ENCODE measurements at regions not wholly inside any gene's neighbourhood (a gene's known extent, or its start where the extent isn't known, plus 50 kb on each side); places are given as distances from the start of the nearest gene placed in this dataset.

DNA sequence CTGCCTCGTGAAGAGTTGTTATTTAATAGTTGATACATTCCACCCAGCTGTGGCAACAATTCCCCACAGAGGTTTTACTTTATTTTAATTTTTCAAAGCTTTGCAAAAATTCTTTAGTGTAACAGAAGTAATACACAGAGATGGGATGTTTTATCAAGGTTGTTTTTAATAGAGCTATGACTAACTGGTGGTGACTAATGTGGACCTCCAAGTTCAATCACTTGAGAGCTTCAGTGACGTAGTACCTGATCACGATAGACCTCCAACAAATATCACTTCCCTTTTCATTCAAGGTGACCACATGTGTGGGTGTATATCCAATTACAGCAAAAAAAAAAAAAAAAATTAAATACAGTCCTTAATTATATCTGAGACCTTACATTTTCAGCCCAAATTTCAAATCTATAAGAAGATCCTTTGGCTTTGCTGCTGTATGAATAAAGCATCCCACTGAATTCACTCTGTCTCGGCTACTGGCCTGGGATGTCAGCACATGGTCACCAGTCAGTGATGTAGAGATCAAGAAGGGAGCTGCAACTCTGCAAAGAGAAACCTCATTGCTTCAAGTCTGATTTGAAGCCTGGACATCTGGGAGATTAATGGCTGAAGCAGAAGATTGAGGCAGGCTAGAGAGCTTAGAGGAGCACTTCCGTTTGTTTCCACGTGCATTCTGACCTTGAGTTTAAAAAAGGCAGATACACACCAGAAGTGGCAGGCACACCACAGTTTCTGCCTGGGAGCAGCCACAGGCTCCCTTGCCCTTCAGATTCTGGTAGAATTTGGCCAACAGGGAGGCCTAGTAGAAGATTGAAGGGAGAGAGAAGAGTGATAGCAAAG lies 345.9 kb upstream of the NOCT start:
- Histone ChIP-seq H3K36me3 (ENCODE audit: insufficient read depth, low read length) (no peaks in the 10 kb centered on the region), H3K27ac (ENCODE audit: low read depth in 1 of 2, low read length in 2 of 2) (no peak overlapping the region), H3K9me3 (ENCODE audit: control insufficient read depth in 1 of 2, insufficient read depth in 1 of 2, low read length in 2 of 2) (no peaks in the 10 kb centered on the region), H3K4me3 (ENCODE audit: low read length) (no peak overlapping the region), H3K4me1 (ENCODE audit: insufficient read depth, low read length) (no peaks in the 10 kb centered on the region), H3K27me3 (ENCODE audit: control insufficient read depth in 1 of 2, insufficient read depth in 2 of 2, low read length in 2 of 2) (peaks cover 0 to 2% of the 10 kb centered on the region in 2 experiments)
- ATAC-seq (ENCODE audit: poor library complexity) (no peak), DNase-seq (no peak)
- no peaks in the 10 kb centered on the region for H3K9me3 Mint-ChIP-seq
- no peaks in the 10 kb centered on the region for H3K36me3 Mint-ChIP-seq (ENCODE audit: low read depth)
- H3K27me3 Mint-ChIP-seq = peaks cover 4% of the 10 kb centered on the region
- intact Hi-C loops (cut with DNase I, micrococcal nuclease) = no loop called here
- H3K4me3 Mint-ChIP-seq = no peak overlapping the region
- TF ChIP-seq, protein P1, sequence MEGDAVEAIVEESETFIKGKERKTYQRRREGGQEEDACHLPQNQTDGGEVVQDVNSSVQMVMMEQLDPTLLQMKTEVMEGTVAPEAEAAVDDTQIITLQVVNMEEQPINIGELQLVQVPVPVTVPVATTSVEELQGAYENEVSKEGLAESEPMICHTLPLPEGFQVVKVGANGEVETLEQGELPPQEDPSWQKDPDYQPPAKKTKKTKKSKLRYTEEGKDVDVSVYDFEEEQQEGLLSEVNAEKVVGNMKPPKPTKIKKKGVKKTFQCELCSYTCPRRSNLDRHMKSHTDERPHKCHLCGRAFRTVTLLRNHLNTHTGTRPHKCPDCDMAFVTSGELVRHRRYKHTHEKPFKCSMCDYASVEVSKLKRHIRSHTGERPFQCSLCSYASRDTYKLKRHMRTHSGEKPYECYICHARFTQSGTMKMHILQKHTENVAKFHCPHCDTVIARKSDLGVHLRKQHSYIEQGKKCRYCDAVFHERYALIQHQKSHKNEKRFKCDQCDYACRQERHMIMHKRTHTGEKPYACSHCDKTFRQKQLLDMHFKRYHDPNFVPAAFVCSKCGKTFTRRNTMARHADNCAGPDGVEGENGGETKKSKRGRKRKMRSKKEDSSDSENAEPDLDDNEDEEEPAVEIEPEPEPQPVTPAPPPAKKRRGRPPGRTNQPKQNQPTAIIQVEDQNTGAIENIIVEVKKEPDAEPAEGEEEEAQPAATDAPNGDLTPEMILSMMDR (IDR thresholded peaks at IDR 0.05) = no peak
- POLR2A ChIA-PET = no interaction called here
- H3K4me1 Mint-ChIP-seq (ENCODE audit: low read depth) = no peaks in the 10 kb centered on the region
- CTCF ChIA-PET = no interaction called here
- no peak overlapping the region for H3K27ac Mint-ChIP-seq

DNA sequence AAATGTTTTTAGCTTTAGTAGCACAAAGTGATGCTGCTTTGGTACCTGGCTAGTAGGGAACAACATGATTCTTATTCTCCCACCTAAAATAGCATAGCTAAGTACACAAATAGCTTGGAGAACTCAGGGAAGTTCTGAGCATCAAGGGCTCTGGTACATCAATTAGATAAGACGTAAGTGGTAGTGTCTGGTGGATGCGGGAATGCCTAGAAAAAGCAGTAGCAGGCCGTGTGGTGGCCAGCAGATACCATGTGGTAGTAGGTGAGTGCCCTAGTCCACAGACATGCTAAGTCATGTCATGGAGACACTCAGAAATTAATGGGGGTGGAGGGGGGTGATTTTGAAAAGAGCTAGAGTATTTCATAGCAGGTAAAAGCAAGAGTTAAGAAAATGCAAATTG lies 347.3 kb upstream of the NOCT start:
- TF ChIP-seq, protein P1 (IDR thresholded peaks at IDR 0.05) = no peak
- CTCF ChIA-PET = no interaction called here
- peaks cover 0 to 2% of the 10 kb centered on the region in 2 experiments for H3K27me3 ChIP-seq (ENCODE audit: control insufficient read depth in 1 of 2, insufficient read depth in 2 of 2, low read length in 2 of 2)
- Mint-ChIP-seq H3K4me3 (no peak overlapping the region), H3K27me3 (peaks cover 4% of the 10 kb centered on the region), H3K27ac (no peak overlapping the region), H3K36me3 (ENCODE audit: low read depth) (no peaks in the 10 kb centered on the region), H3K9me3 (no peaks in the 10 kb centered on the region), H3K4me1 (ENCODE audit: low read depth) (no peaks in the 10 kb centered on the region)
- ATAC-seq (ENCODE audit: poor library complexity) (no peak), DNase-seq (no peak)
- no peaks in the 10 kb centered on the region for H3K4me1 ChIP-seq (ENCODE audit: insufficient read depth, low read length)
- H3K36me3 ChIP-seq (ENCODE audit: insufficient read depth, low read length) = no peaks in the 10 kb centered on the region
- intact Hi-C loops (cut with DNase I, micrococcal nuclease) = no loop called here
- H3K27ac ChIP-seq (ENCODE audit: low read depth in 1 of 2, low read length in 2 of 2) = no peak overlapping the region
- H3K4me3 ChIP-seq (ENCODE audit: low read length) = no peak overlapping the region
- H3K9me3 ChIP-seq (ENCODE audit: control insufficient read depth in 1 of 2, insufficient read depth in 1 of 2, low read length in 2 of 2) = no peaks in the 10 kb centered on the region
- POLR2A ChIA-PET = no interaction called here

DNA sequence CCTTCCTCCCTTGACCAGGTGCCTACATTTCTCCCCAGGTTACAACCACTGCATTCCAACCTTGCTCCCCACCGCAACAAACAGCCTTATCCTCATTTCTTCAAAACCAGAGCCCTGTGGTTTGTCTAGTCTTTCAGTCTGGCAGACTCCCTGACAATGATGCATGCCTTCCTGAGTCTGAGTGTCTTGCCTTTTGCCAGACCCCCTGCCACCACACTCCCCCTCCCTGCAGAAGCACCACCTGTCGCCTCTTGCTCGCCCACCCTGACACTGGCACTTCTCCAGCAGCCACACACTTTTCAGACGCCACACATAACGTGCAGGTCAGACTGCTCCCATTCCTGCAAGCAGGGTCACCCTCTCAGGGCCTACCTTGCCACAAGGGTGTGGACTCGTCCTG lies 349.2 kb upstream of the NOCT start:
- Histone ChIP-seq H3K27me3 (ENCODE audit: control insufficient read depth in 1 of 2, insufficient read depth in 2 of 2, low read length in 2 of 2) (peaks cover 0 to 4% of the 10 kb centered on the region in 2 experiments), H3K9me3 (ENCODE audit: control insufficient read depth in 1 of 2, insufficient read depth in 1 of 2, low read length in 2 of 2) (no peaks in the 10 kb centered on the region), H3K4me1 (ENCODE audit: insufficient read depth, low read length) (no peaks in the 10 kb centered on the region), H3K4me3 (ENCODE audit: low read length) (no peak overlapping the region), H3K27ac (ENCODE audit: low read depth in 1 of 2, low read length in 2 of 2) (no peak overlapping the region), H3K36me3 (ENCODE audit: insufficient read depth, low read length) (no peaks in the 10 kb centered on the region)
- Mint-ChIP-seq H3K27ac (no peak overlapping the region), H3K36me3 (ENCODE audit: low read depth) (no peaks in the 10 kb centered on the region), H3K9me3 (no peaks in the 10 kb centered on the region), H3K27me3 (peaks cover 4% of the 10 kb centered on the region), H3K4me3 (no peak overlapping the region), H3K4me1 (ENCODE audit: low read depth) (no peaks in the 10 kb centered on the region)
- intact Hi-C loops (cut with DNase I, micrococcal nuclease) = no loop called here
- DNase-seq = no peak
- no peak for ATAC-seq (ENCODE audit: poor library complexity)
- ChIA-PET CTCF (no interaction called here), POLR2A (no interaction called here)
- TF ChIP-seq, protein P1 (IDR thresholded peaks at IDR 0.05) = no peak

All from CD4-positive, alpha-beta T cell (primary cell).